Left kidney (tissue), 1 donor: ENCODE measurements at regions not wholly inside any gene's neighbourhood (a gene's known extent, or its start where the extent isn't known, plus 50 kb on each side); places are given as distances from the start of the nearest gene placed in this dataset.
"Not testable (repeated sequence)": the region's sequence is repeated elsewhere in the genome, so short reads cannot be mapped to it uniquely, and the experiment has no call there.

ENCODE experiments used
- DNase-seq: peaks from one replicate; pipeline ENCODE4 v3.0.0-alpha.2; 2013

- DNase-seq: no peak
These were observed 595.7 kb downstream of the TFAP2B start for GRCh38 chr6:51414361-51414760.

GRCh38 chr6:51415501-51415900, 596.8 kb downstream of the TFAP2B start:
- no peak for DNase-seq

GRCh38 chr6:51429017-51429712, 610.5 kb downstream of the TFAP2B start:
- peak; percentile 12 for DNase-seq

- no peak for DNase-seq
These were observed 611.9 kb downstream of the TFAP2B start for GRCh38 chr6:51430589-51430988.

GRCh38 chr6:51432481-51432880, 613.8 kb downstream of the TFAP2B start:
- DNase-seq: no peak

GRCh38 chr6:51450248-51450957, 631.7 kb downstream of the TFAP2B start:
- no peak for DNase-seq

GRCh38 chr6:51450958-51451357, 632.3 kb downstream of the TFAP2B start:
- no peak for DNase-seq

- no peak for DNase-seq
These were observed 631.1 kb downstream of the PKHD1 start for GRCh38 chr6:51456282-51456681.

GRCh38 chr6:51459958-51460357, 627.5 kb downstream of the PKHD1 start:
- DNase-seq: no peak

- no peak for DNase-seq
These were observed 624.5 kb downstream of the PKHD1 start for GRCh38 chr6:51462896-51463295.

- peak; percentile 51 for DNase-seq
These were observed 624.1 kb downstream of the PKHD1 start for GRCh38 chr6:51463321-51463720.

- no peak for DNase-seq
These were observed 622.5 kb downstream of the PKHD1 start for GRCh38 chr6:51464956-51465355.

GRCh38 chr6:51466427-51466826, 621.0 kb downstream of the PKHD1 start:
- no peak for DNase-seq

GRCh38 chr6:51467231-51467952, 620.0 kb downstream of the PKHD1 start:
- no peak for DNase-seq

- no peak for DNase-seq
These were observed 618.7 kb downstream of the PKHD1 start for GRCh38 chr6:51468704-51469103.

GRCh38 chr6:51472745-51473487, 614.5 kb downstream of the PKHD1 start:
- no peak for DNase-seq

- peak; percentile 46 for DNase-seq
These were observed 613.1 kb downstream of the PKHD1 start for GRCh38 chr6:51474022-51474975.

GRCh38 chr6:51477711-51478311, 609.6 kb downstream of the PKHD1 start:
- DNase-seq: no peak

GRCh38 chr6:51479296-51479695, 608.1 kb downstream of the PKHD1 start:
- DNase-seq: no peak

- no peak for DNase-seq
These were observed 607.4 kb downstream of the PKHD1 start for GRCh38 chr6:51480040-51480439.

- not testable (repeated sequence) for DNase-seq
These were observed 601.5 kb downstream of the PKHD1 start for GRCh38 chr6:51485869-51486268.
